Neural cell (in vitro differentiated cells): ENCODE measurements at regions not wholly inside any gene's neighbourhood (a gene's known extent, or its start where the extent isn't known, plus 50 kb on each side); places are given as distances from the start of the nearest gene placed in this dataset.
"Not testable (repeated sequence)": the region's sequence is repeated elsewhere in the genome, so short reads cannot be mapped to it uniquely, and the experiment has no call there.

Source experiments
- H2AFZ ChIP-seq: fragments of 200-600, 300-800 bp; sonication (generic), shearing (Covaris generic); 2 replicates; pipeline ENCODE4 v1.6.0; 2014; ENCODE audit warnings: low read depth, mild to moderate bottlenecking, antibody characterized with exemption, low read length, moderate library complexity
- H3F3A ChIP-seq: fragments of 200-600 bp; shearing (Covaris generic); 2 replicates; pipeline ENCODE4 v1.6.1; 2016; ENCODE audit warnings: mild to moderate bottlenecking, moderate library complexity, mixed read lengths, antibody characterized with exemption, low read length; ENCODE audit not compliant: insufficient read depth, poor library complexity, severe bottlenecking
- H3K27ac ChIP-seq: fragments of 200-600, 300-800 bp; sonication (generic), shearing (Covaris generic); 2 replicates; pipeline ENCODE4 v1.5.1; 2014; ENCODE audit warnings: mild to moderate bottlenecking, low read length, moderate library complexity
- H3K27me3 ChIP-seq: fragments of 300-800, 200-600 bp; sonication (generic), shearing (Covaris generic); 2 replicates; pipeline ENCODE4 v1.6.0; 2014; ENCODE audit warnings: mild to moderate bottlenecking, low read depth, low read length, moderate library complexity; ENCODE audit not compliant: insufficient read depth
- H3K36me3 ChIP-seq: fragments of 300-800, 200-600 bp; sonication (generic), shearing (Covaris generic); 2 replicates; pipeline ENCODE4 v1.5.1; 2014; ENCODE audit warnings: mild to moderate bottlenecking, antibody characterized with exemption, low read length, moderate library complexity; ENCODE audit not compliant: insufficient read depth
- H3K4me2 ChIP-seq: fragments of 300-800, 200-600 bp; sonication (generic), shearing (Covaris generic); 2 replicates; pipeline ENCODE4 v1.6.0; 2014; ENCODE audit warnings: mild to moderate bottlenecking, low read length
- H3K4me3 ChIP-seq: fragments of 300-800, 200-600 bp; sonication (generic), shearing (Covaris generic); 2 replicates; pipeline ENCODE4 v1.5.1; 2014; ENCODE audit warnings: mild to moderate bottlenecking, low read length, moderate library complexity
- H3K79me2 ChIP-seq: fragments of 200-600 bp; shearing (Covaris generic); replicated peaks from 2 replicates; pipeline ENCODE4 v1.6.0; 2014; ENCODE audit warnings: mild to moderate bottlenecking, low read length, moderate library complexity; ENCODE audit not compliant: insufficient read depth
- H3K9ac ChIP-seq: fragments of 300-800, 200-600 bp; sonication (generic), shearing (Covaris generic); 2 replicates; pipeline ENCODE4 v1.6.1; 2016; ENCODE audit warnings: mild to moderate bottlenecking, low read length, mixed read lengths
- H3K9me2 ChIP-seq: fragments of 200-600 bp; shearing (Covaris generic); 2 replicates; pipeline ENCODE4 v1.6.1; 2016; ENCODE audit warnings: mild to moderate bottlenecking, low read length, mixed read lengths; ENCODE audit not compliant: insufficient read depth
- H3K9me3 ChIP-seq: fragments of 200-600, 300-800 bp; sonication (generic), shearing (Covaris generic); 2 replicates; pipeline ENCODE4 v1.6.1; 2016; ENCODE audit warnings: mild to moderate bottlenecking, mixed run types, low read length, moderate library complexity, mixed read lengths
- H4K20me1 ChIP-seq: fragments of 200-600 bp; shearing (Covaris generic); 2 replicates; pipeline ENCODE4 v1.6.1; 2016; ENCODE audit warnings: mild to moderate bottlenecking, mixed run types; ENCODE audit not compliant: insufficient read depth
- CTCF ChIP-seq: fragments of 450-650 bp; IDR thresholded peaks from 2 replicates; pipeline ENCODE4 v1.5.1; 2014; ENCODE audit warnings: antibody characterized with exemption, mild to moderate bottlenecking, moderate library complexity; ENCODE audit not compliant: poor library complexity, severe bottlenecking
- EP300 ChIP-seq: fragments of 450-650 bp; conservative IDR thresholded peaks from 2 replicates; pipeline ENCODE4 v1.6.1; 2014; ENCODE audit warnings: antibody characterized with exemption, mild to moderate bottlenecking, moderate library complexity; ENCODE audit not compliant: poor library complexity, severe bottlenecking
- EZH2 ChIP-seq: fragments of 200-600, 300-800 bp; shearing (Covaris generic), sonication (generic); IDR thresholded peaks from 2 replicates; pipeline ENCODE4 v1.6.1; 2014; ENCODE audit warnings: antibody characterized with exemption, low read length, borderline replicate concordance, mild to moderate bottlenecking; ENCODE audit not compliant: insufficient read depth, poor library complexity, severe bottlenecking
- MXI1 ChIP-seq: fragments of 450-650 bp; conservative IDR thresholded peaks from 2 replicates; pipeline ENCODE4 v1.6.1; 2014; ENCODE audit warnings: antibody characterized with exemption, mild to moderate bottlenecking; ENCODE audit not compliant: poor library complexity, severe bottlenecking
- POLR2AphosphoS5 ChIP-seq: IDR thresholded peaks from 2 replicates; pipeline ENCODE4 v1.6.1; 2012
- RAD21 ChIP-seq: fragments of 450-650 bp; conservative IDR thresholded peaks from 2 replicates; pipeline ENCODE4 v1.6.1; 2014; ENCODE audit warnings: antibody characterized with exemption, mild to moderate bottlenecking, moderate library complexity
- SMC3 ChIP-seq: fragments of 450-650 bp; conservative IDR thresholded peaks from 2 replicates; pipeline ENCODE4 v1.6.1; 2014; ENCODE audit warnings: antibody characterized with exemption, mild to moderate bottlenecking, moderate library complexity; ENCODE audit not compliant: poor library complexity
- TAF1 ChIP-seq: IDR thresholded peaks from 2 replicates; pipeline ENCODE4 v1.6.1; 2012; ENCODE audit warnings: low read depth
- TF ChIP-seq, protein P1 (sequence below): IDR thresholded peaks from 2 replicates; pipeline ENCODE4 v1.6.1; 2012; ENCODE audit warnings: borderline replicate concordance

- no peaks in the 10 kb centered on the region for H3K36me3 ChIP-seq
- H3K27me3 ChIP-seq: no peaks in the 10 kb centered on the region
- H4K20me1 ChIP-seq: no peaks in the 10 kb centered on the region
- TF ChIP-seq EP300 (no peak), POLR2AphosphoS5 (no peak), MXI1 (no peak), CTCF (no peak), SMC3 (no peak), TAF1 (no peak), EZH2 (no peak), RAD21 (no peak)
- TF ChIP-seq, protein P1, sequence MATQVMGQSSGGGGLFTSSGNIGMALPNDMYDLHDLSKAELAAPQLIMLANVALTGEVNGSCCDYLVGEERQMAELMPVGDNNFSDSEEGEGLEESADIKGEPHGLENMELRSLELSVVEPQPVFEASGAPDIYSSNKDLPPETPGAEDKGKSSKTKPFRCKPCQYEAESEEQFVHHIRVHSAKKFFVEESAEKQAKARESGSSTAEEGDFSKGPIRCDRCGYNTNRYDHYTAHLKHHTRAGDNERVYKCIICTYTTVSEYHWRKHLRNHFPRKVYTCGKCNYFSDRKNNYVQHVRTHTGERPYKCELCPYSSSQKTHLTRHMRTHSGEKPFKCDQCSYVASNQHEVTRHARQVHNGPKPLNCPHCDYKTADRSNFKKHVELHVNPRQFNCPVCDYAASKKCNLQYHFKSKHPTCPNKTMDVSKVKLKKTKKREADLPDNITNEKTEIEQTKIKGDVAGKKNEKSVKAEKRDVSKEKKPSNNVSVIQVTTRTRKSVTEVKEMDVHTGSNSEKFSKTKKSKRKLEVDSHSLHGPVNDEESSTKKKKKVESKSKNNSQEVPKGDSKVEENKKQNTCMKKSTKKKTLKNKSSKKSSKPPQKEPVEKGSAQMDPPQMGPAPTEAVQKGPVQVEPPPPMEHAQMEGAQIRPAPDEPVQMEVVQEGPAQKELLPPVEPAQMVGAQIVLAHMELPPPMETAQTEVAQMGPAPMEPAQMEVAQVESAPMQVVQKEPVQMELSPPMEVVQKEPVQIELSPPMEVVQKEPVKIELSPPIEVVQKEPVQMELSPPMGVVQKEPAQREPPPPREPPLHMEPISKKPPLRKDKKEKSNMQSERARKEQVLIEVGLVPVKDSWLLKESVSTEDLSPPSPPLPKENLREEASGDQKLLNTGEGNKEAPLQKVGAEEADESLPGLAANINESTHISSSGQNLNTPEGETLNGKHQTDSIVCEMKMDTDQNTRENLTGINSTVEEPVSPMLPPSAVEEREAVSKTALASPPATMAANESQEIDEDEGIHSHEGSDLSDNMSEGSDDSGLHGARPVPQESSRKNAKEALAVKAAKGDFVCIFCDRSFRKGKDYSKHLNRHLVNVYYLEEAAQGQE: no peak
- H3K9ac ChIP-seq: no peak overlapping the region
- no peak overlapping the region for H3K4me2 ChIP-seq
- no peaks in the 10 kb centered on the region for H3K9me2 ChIP-seq
- H3K27ac ChIP-seq: no peak overlapping the region
- H3K4me3 ChIP-seq: no peak overlapping the region
- no peaks in the 10 kb centered on the region for H3K9me3 ChIP-seq
- H3K79me2 ChIP-seq: no peaks in the 10 kb centered on the region
- no peak overlapping the region for H2AFZ ChIP-seq
- H3F3A ChIP-seq: peaks cover 4% of the 10 kb centered on the region
Measured at GRCh38 chr6:101150226-101150625, 243.3 kb upstream of the GRIK2 start.

GRCh38 chr6:101157638-101158037 lies 235.9 kb upstream of the GRIK2 start:
- H2AFZ ChIP-seq, H3K27ac ChIP-seq, H4K20me1 ChIP-seq, H3K9me3 ChIP-seq, H3K4me2 ChIP-seq, H3F3A ChIP-seq, H3K79me2 ChIP-seq, H3K36me3 ChIP-seq, H3K9ac ChIP-seq, H3K4me3 ChIP-seq, H3K9me2 ChIP-seq, H3K27me3 ChIP-seq: not testable (repeated sequence)

DNA sequence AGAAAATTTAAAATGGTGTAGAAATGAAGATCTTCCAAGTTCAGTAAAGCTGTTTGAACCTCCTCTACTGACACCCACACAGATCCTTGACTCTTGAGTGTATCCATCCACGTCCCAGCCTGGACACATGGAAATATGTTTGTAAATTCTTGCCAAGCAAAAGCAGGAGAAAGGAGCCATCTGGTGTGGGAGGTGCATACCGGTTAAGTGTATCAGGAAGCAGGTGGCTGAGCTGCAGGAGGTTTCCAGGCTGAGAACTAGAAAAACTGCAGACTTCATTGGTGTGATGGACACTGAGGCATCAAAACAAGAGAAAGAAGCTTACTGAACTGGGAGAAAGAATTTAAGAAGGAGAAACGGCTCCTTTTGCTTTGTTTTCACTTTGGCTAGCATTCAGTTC lies 229.9 kb upstream of the GRIK2 start:
- H2AFZ ChIP-seq: no peak overlapping the region

More for the DNA sequence above, 229.9 kb upstream of the GRIK2 start:
- Histone ChIP-seq H3F3A (no peaks in the 10 kb centered on the region), H3K4me3 (no peak overlapping the region), H3K9ac (no peak overlapping the region), H3K27ac (no peak overlapping the region), H3K36me3 (no peaks in the 10 kb centered on the region), H4K20me1 (no peaks in the 10 kb centered on the region), H3K4me2 (no peak overlapping the region), H3K9me3 (no peaks in the 10 kb centered on the region), H3K27me3 (no peaks in the 10 kb centered on the region), H3K79me2 (no peaks in the 10 kb centered on the region), H3K9me2 (no peaks in the 10 kb centered on the region)
- TF ChIP-seq EZH2: no peak
- TF ChIP-seq POLR2AphosphoS5: no peak
- no peak for TF ChIP-seq CTCF
- no peak for TF ChIP-seq TAF1
- TF ChIP-seq, protein P1: no peak
- no peak for TF ChIP-seq EP300
- no peak for TF ChIP-seq MXI1
- no peak for TF ChIP-seq RAD21
- no peak for TF ChIP-seq SMC3
